ENCODE measurements at regions not wholly inside any gene's neighbourhood (a gene's known extent, or its start where the extent isn't known, plus 50 kb on each side); places are given as distances from the start of the nearest gene placed in this dataset.

- no peak for TF ChIP-seq NCOA5 (CRISPR knock-in tag; IDR thresholded peaks at IDR 0.05)
- TF ChIP-seq ZBTB7B (CRISPR knock-in tag; IDR thresholded peaks at IDR 0.05) = no peak
- TF ChIP-seq ZNF597 (CRISPR knock-in tag; IDR thresholded peaks at IDR 0.05) = no peak
These were observed 139.4 kb downstream of the OSR1 start (continued) for GRCh38 chr2:19219060-19219459.

DNA sequence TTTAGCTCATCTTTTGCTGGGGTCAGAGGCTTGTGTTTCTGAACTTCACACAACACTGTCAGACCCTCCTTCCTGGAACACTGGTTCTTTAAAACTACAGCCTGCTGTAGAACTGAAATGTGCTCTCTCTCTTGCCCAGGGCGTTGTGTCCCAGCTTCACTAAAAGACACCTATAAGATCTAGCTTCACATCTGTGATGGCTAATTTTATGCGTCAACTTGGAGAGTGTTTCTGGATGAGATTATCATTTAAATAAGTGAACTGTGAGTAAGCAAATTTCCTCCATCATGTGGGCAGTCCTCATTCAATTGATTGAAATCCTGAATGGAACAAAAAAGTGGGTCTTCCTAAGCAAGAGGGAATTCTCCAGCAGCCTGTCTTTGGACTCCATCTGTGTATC lies 140.3 kb downstream of the OSR1 start:
- H3K9me3 ChIP-seq (ENCODE audit: low read length) = no peaks in the 10 kb centered on the region
- no peak overlapping the region for H3K27ac ChIP-seq (ENCODE audit: extremely low read length, insufficient read depth, low read length)
- H4K20me1 ChIP-seq (ENCODE audit: insufficient read depth, low read length) = no peaks in the 10 kb centered on the region
- ATAC-seq = no peak
- no peaks in the 10 kb centered on the region for H3K4me1 ChIP-seq (ENCODE audit: insufficient read depth, low read length)
- POLR2A ChIA-PET = no interaction called here
- in situ Hi-C loops (cut with HindIII; ENCODE audit: extremely low pct_ligation_motif_present, low pct_unique_long_range_greater_than_20kb) = no loop called here
- H3K36me3 ChIP-seq (replicated peaks in 1 of 2; ENCODE audit: control insufficient read depth in 1 of 2, insufficient read depth in 2 of 2, low read length in 2 of 2) = no peaks in the 10 kb centered on the region
- intact Hi-C loops (cut with micrococcal nuclease; ENCODE audit: unreplicated experiment) = loop anchor here (5.0 kb wide), 1 partner anchor 336 kb away; no protein-coding TSS in a partner anchor
- H3K9ac ChIP-seq (ENCODE audit: insufficient read depth, low read depth, low read length) = no peak overlapping the region
- no peak overlapping the region for H3K4me3 ChIP-seq (replicated peaks in 1 of 3; ENCODE audit: insufficient read depth in 1 of 3, low read depth in 2 of 3, low read length in 3 of 3)
- no peaks in the 10 kb centered on the region for H3K27me3 ChIP-seq (ENCODE audit: control insufficient read depth in 1 of 2, insufficient read depth in 2 of 2, low read length in 2 of 2)
- 44% methylated on average over 2 of the region's 2 CpGs for WGBS (ENCODE audit: low lambda C conversion rate)
- no peak for FAIRE-seq
- H3K4me2 ChIP-seq (ENCODE audit: low read depth, low read length) = no peak overlapping the region
- no peak for DNase-seq (ENCODE audit: low spot score)
- H3K79me2 ChIP-seq (ENCODE audit: insufficient read depth, low read length) = no peaks in the 10 kb centered on the region
- CTCF ChIA-PET (ENCODE audit: low intra/inter-chr PET ratio, low total read pairs) = no interaction called here
- no TSS peak for BruUV-seq (replicated peaks)
- no peak overlapping the region for H2AFZ ChIP-seq (ENCODE audit: low read length)
- TF ChIP-seq KLF12 (CRISPR knock-in tag; IDR thresholded peaks at IDR 0.05; ENCODE audit: borderline replicate concordance) (no peak), JARID2 (CRISPR knock-in tag; IDR thresholded peaks at IDR 0.05; ENCODE audit: insufficient replicate concordance) (no peak), THAP7 (CRISPR knock-in tag; IDR thresholded peaks at IDR 0.05) (no peak), ZKSCAN5 (CRISPR knock-in tag; IDR thresholded peaks at IDR 0.05) (no peak), ZSCAN9 (CRISPR knock-in tag; IDR thresholded peaks at IDR 0.05; ENCODE audit: borderline replicate concordance) (no peak), SP140L (CRISPR knock-in tag; IDR thresholded peaks at IDR 0.05; ENCODE audit: borderline replicate concordance) (no peak), THYN1 (CRISPR knock-in tag; IDR thresholded peaks at IDR 0.05; ENCODE audit: borderline replicate concordance, low read depth) (no peak), KAT8 (CRISPR knock-in tag; IDR thresholded peaks at IDR 0.05) (no peak), LCORL (IDR thresholded peaks at IDR 0.05) (no peak), LCORL (CRISPR knock-in tag; IDR thresholded peaks at IDR 0.05) (no peak), SYNCRIP (IDR thresholded peaks at IDR 0.05; ENCODE audit: insufficient read depth, low read depth, low read length) (no peak), CHD4 (IDR thresholded peaks at IDR 0.05; ENCODE audit: borderline replicate concordance, low read length) (no peak)
- TF ChIP-seq, protein P1, sequence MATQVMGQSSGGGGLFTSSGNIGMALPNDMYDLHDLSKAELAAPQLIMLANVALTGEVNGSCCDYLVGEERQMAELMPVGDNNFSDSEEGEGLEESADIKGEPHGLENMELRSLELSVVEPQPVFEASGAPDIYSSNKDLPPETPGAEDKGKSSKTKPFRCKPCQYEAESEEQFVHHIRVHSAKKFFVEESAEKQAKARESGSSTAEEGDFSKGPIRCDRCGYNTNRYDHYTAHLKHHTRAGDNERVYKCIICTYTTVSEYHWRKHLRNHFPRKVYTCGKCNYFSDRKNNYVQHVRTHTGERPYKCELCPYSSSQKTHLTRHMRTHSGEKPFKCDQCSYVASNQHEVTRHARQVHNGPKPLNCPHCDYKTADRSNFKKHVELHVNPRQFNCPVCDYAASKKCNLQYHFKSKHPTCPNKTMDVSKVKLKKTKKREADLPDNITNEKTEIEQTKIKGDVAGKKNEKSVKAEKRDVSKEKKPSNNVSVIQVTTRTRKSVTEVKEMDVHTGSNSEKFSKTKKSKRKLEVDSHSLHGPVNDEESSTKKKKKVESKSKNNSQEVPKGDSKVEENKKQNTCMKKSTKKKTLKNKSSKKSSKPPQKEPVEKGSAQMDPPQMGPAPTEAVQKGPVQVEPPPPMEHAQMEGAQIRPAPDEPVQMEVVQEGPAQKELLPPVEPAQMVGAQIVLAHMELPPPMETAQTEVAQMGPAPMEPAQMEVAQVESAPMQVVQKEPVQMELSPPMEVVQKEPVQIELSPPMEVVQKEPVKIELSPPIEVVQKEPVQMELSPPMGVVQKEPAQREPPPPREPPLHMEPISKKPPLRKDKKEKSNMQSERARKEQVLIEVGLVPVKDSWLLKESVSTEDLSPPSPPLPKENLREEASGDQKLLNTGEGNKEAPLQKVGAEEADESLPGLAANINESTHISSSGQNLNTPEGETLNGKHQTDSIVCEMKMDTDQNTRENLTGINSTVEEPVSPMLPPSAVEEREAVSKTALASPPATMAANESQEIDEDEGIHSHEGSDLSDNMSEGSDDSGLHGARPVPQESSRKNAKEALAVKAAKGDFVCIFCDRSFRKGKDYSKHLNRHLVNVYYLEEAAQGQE (IDR thresholded peaks at IDR 0.05; ENCODE audit: borderline replicate concordance in 1 of 2, low read depth in 1 of 2, low read length in 2 of 2) = no peak
- TF ChIP-seq, protein P2, sequence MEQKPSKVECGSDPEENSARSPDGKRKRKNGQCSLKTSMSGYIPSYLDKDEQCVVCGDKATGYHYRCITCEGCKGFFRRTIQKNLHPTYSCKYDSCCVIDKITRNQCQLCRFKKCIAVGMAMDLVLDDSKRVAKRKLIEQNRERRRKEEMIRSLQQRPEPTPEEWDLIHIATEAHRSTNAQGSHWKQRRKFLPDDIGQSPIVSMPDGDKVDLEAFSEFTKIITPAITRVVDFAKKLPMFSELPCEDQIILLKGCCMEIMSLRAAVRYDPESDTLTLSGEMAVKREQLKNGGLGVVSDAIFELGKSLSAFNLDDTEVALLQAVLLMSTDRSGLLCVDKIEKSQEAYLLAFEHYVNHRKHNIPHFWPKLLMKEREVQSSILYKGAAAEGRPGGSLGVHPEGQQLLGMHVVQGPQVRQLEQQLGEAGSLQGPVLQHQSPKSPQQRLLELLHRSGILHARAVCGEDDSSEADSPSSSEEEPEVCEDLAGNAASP (CRISPR knock-in tag; IDR thresholded peaks at IDR 0.05; ENCODE audit: borderline replicate concordance) = no peak
- TF ChIP-seq, protein P3, sequence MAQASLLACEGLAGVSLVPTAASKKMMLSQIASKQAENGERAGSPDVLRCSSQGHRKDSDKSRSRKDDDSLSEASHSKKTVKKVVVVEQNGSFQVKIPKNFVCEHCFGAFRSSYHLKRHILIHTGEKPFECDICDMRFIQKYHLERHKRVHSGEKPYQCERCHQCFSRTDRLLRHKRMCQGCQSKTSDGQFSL (CRISPR knock-in tag; IDR thresholded peaks at IDR 0.05) = no peak
